ENCODE measurements at regions not wholly inside any gene's neighbourhood (a gene's known extent, or its start where the extent isn't known, plus 50 kb on each side); places are given as distances from the start of the nearest gene placed in this dataset.

DNA sequence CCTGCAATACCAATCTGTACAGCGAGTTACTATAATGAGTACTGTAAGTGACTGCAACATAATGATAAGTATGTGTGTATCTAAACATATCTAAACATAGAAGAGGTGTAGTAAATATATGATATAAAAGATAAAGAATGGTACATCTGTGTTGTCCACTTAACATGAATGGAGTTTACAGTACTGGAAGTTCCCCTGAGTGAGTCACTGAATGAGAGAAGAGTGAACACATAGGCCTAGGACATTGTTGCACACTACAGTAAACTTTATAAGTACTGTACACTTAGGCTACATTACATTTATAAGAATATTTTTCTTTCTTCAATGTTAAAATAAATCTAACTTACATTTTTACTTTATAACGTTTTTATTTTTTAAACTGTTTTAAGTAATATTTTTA is 380.4 kb downstream of the MMUT start:
- TF ChIP-seq, protein P1, sequence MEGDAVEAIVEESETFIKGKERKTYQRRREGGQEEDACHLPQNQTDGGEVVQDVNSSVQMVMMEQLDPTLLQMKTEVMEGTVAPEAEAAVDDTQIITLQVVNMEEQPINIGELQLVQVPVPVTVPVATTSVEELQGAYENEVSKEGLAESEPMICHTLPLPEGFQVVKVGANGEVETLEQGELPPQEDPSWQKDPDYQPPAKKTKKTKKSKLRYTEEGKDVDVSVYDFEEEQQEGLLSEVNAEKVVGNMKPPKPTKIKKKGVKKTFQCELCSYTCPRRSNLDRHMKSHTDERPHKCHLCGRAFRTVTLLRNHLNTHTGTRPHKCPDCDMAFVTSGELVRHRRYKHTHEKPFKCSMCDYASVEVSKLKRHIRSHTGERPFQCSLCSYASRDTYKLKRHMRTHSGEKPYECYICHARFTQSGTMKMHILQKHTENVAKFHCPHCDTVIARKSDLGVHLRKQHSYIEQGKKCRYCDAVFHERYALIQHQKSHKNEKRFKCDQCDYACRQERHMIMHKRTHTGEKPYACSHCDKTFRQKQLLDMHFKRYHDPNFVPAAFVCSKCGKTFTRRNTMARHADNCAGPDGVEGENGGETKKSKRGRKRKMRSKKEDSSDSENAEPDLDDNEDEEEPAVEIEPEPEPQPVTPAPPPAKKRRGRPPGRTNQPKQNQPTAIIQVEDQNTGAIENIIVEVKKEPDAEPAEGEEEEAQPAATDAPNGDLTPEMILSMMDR (IDR thresholded peaks at IDR 0.05; ENCODE audit: low read depth, low read length): no peak
- TF ChIP-seq POLR2A (IDR thresholded peaks at IDR 0.05; ENCODE audit: extremely low read depth, insufficient read length) (no peak), MAX (IDR thresholded peaks at IDR 0.05; ENCODE audit: low read depth, low read length) (no peak)

All from NB4 (cell line).